ENCODE measurements at regions not wholly inside any gene's neighbourhood (a gene's known extent, or its start where the extent isn't known, plus 50 kb on each side); places are given as distances from the start of the nearest gene placed in this dataset.

GRCh38 chr9:13424872-13425271, 145.4 kb upstream of the MPDZ start:
- Histone ChIP-seq H3K9me2 (ENCODE audit: insufficient read depth, low read length) (no peaks in the 10 kb centered on the region), H4K20me1 (ENCODE audit: insufficient read depth, low read length) (no peaks in the 10 kb centered on the region), H2AFZ (ENCODE audit: low read length) (no peak overlapping the region), H3K9me3 (ENCODE audit: low read length) (no peaks in the 10 kb centered on the region), H3K79me2 (ENCODE audit: insufficient read depth, low read depth, low read length) (no peaks in the 10 kb centered on the region), H3K27ac (ENCODE audit: low read depth, low read length, poor library complexity, severe bottlenecking) (no peak overlapping the region), H3K4me3 (ENCODE audit: low read depth, low read length, poor library complexity, severe bottlenecking) (no peak overlapping the region), H3K36me3 (ENCODE audit: insufficient read depth, low read length) (no peaks in the 10 kb centered on the region), H3K4me1 (ENCODE audit: insufficient read depth, low read length, poor library complexity, severe bottlenecking) (no peaks in the 10 kb centered on the region), H3K4me2 (ENCODE audit: low read length) (no peak overlapping the region)
- intact Hi-C loops (cut with micrococcal nuclease; ENCODE audit: unreplicated experiment): no loop called here
- CTCF ChIA-PET (ENCODE audit: unreplicated experiment): no interaction called here
- TF ChIP-seq CTCF (conservative IDR thresholded peaks at IDR 0.05; ENCODE audit: low read length): no peak
- TF ChIP-seq EZH2phosphoT487 (IDR thresholded peaks at IDR 0.05; ENCODE audit: borderline replicate concordance, low read depth, low read length): no peak
- POLR2A ChIA-PET: no interaction called here
- no peak for DNase-seq (ENCODE audit: low spot score)
- BruUV-seq (replicated peaks): no TSS peak

GRCh38 chr9:13424204-13424603, 144.7 kb upstream of the MPDZ start:
- no peak overlapping the region for H2AFZ ChIP-seq (ENCODE audit: low read length)
- H3K9me3 ChIP-seq (ENCODE audit: low read length): no peaks in the 10 kb centered on the region
- H3K36me3 ChIP-seq (ENCODE audit: insufficient read depth, low read length): no peaks in the 10 kb centered on the region
- H4K20me1 ChIP-seq (ENCODE audit: insufficient read depth, low read length): no peaks in the 10 kb centered on the region
- H3K4me3 ChIP-seq (ENCODE audit: low read depth, low read length, poor library complexity, severe bottlenecking): no peak overlapping the region
- H3K9me2 ChIP-seq (ENCODE audit: insufficient read depth, low read length): no peaks in the 10 kb centered on the region
- BruUV-seq (replicated peaks): no TSS peak
- H3K4me1 ChIP-seq (ENCODE audit: insufficient read depth, low read length, poor library complexity, severe bottlenecking): no peaks in the 10 kb centered on the region
- TF ChIP-seq CTCF (conservative IDR thresholded peaks at IDR 0.05; ENCODE audit: low read length) (no peak), EZH2phosphoT487 (IDR thresholded peaks at IDR 0.05; ENCODE audit: borderline replicate concordance, low read depth, low read length) (no peak)
- no peak overlapping the region for H3K27ac ChIP-seq (ENCODE audit: low read depth, low read length, poor library complexity, severe bottlenecking)
- H3K79me2 ChIP-seq (ENCODE audit: insufficient read depth, low read depth, low read length): no peaks in the 10 kb centered on the region
- intact Hi-C loops (cut with micrococcal nuclease; ENCODE audit: unreplicated experiment): no loop called here
- H3K4me2 ChIP-seq (ENCODE audit: low read length): no peak overlapping the region
- no peak for DNase-seq (ENCODE audit: low spot score)
- CTCF ChIA-PET (ENCODE audit: unreplicated experiment): no interaction called here
- POLR2A ChIA-PET: interaction anchor here (0.6 kb wide), 1 partner anchor 215 kb away, joined by 5 read pairs; no protein-coding TSS in a partner anchor

- ChIA-PET CTCF (ENCODE audit: unreplicated experiment) (no interaction called here), POLR2A (interaction anchor here (0.6 kb wide), 1 partner anchor 856 kb away, joined by 4 read pairs; no protein-coding TSS in a partner anchor)
- Histone ChIP-seq H3K36me3 (ENCODE audit: insufficient read depth, low read length) (no peaks in the 10 kb centered on the region), H3K4me2 (ENCODE audit: low read length) (no peak overlapping the region), H3K27ac (ENCODE audit: low read depth, low read length, poor library complexity, severe bottlenecking) (no peak overlapping the region), H3K4me1 (ENCODE audit: insufficient read depth, low read length, poor library complexity, severe bottlenecking) (no peaks in the 10 kb centered on the region), H3K4me3 (ENCODE audit: low read depth, low read length, poor library complexity, severe bottlenecking) (no peak overlapping the region), H4K20me1 (ENCODE audit: insufficient read depth, low read length) (no peaks in the 10 kb centered on the region), H3K79me2 (ENCODE audit: insufficient read depth, low read depth, low read length) (no peaks in the 10 kb centered on the region), H3K9me3 (ENCODE audit: low read length) (no peaks in the 10 kb centered on the region), H2AFZ (ENCODE audit: low read length) (no peak overlapping the region), H3K9me2 (ENCODE audit: insufficient read depth, low read length) (no peaks in the 10 kb centered on the region)
- intact Hi-C loops (cut with micrococcal nuclease; ENCODE audit: unreplicated experiment): no loop called here
- TF ChIP-seq EZH2phosphoT487 (IDR thresholded peaks at IDR 0.05; ENCODE audit: borderline replicate concordance, low read depth, low read length): no peak
- no peak for TF ChIP-seq CTCF (conservative IDR thresholded peaks at IDR 0.05; ENCODE audit: low read length)
- DNase-seq (ENCODE audit: low spot score): no peak
- BruUV-seq (replicated peaks): no TSS peak
Measured at GRCh38 chr9:13414349-13414748, 134.9 kb upstream of the MPDZ start.

Data from OCI-LY7 (cell line).